HG03460 (cell line): ENCODE measurements at regions not wholly inside any gene's neighbourhood (a gene's known extent, or its start where the extent isn't known, plus 50 kb on each side); places are given as distances from the start of the nearest gene placed in this dataset.

ENCODE experiments used
- ATAC-seq: cut with Tn5 transposase; IDR thresholded peaks from one replicate; pipeline ENCODE4 v1.9.1; 2021; ENCODE audit not compliant: unreplicated experiment

DNA sequence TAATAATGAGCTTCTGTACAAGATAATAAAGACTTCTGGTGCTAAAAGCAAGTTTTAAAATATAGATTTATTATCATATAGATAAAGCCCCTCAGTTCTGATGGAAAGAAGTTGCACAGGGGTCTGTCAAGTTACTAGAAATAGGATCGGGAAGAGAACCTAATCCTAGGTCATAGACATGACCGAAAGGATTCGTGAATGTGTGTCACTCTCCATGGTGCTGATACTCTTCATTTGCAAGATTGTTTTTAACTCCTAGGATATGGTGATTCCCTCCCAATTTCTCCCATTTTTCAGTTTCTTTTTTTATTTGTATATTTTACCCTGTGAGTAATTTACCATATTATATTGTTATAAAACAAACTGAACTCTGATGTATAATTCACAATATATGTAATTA is 58.9 kb upstream of the CTNNA2 start:
- no peak for ATAC-seq

DNA sequence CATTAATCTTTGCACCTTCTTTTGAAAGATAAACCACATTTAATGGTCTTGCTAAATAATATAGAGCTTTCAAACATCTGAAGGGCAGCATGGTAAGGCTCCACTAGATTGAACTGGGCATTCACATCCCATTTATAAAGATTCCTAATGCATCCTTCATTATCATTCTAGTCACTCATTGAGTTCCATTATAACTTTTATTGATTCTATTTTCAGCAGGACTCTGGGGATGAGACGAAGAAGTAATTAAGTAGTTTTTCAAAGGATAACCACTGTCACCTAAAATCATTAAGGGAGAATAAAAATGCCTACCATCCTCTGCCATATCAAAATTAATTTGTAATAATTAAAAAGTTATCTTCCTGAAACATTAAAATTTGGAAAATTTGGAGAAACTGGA is 60.2 kb upstream of the CTNNA2 start:
- no peak for ATAC-seq

DNA sequence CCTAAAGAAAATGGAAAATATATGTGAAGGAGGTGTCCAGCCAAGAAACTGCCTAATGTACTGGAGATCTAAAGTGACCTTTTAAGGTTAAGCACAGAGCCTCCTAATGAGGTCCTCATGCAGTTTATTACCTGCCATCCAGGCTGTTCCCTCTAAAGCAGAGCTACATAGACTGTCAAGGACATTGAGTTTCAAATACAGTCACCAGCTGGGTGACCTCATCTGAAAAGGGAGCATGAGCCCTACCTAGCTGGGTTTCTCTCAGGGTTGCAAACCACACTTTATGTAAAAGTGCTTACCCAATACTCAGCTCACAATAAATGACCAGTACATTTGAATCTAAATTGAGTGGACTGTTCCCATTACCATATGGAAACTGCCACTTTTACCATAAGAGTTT is 65.4 kb upstream of the CTNNA2 start:
- no peak for ATAC-seq

DNA sequence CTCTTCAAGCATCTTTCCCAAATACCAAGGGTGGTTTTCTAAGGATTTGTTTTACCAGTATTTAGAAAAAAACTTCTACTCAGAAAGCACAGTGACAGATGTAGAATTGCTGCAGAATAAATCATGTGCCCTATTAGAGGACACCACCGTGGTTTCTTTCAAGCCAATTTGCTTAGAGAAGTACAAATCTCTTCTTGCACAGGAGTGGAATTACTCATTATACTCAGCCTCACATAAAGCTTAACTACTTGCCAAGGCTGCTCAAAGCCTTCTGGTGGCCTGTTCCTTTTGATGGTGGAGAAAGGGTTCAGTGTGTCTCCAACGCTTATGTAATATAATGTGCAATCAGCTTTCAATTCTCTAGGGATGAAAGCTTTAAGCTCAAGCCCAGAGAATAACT is 66.5 kb upstream of the CTNNA2 start:
- no peak for ATAC-seq

DNA sequence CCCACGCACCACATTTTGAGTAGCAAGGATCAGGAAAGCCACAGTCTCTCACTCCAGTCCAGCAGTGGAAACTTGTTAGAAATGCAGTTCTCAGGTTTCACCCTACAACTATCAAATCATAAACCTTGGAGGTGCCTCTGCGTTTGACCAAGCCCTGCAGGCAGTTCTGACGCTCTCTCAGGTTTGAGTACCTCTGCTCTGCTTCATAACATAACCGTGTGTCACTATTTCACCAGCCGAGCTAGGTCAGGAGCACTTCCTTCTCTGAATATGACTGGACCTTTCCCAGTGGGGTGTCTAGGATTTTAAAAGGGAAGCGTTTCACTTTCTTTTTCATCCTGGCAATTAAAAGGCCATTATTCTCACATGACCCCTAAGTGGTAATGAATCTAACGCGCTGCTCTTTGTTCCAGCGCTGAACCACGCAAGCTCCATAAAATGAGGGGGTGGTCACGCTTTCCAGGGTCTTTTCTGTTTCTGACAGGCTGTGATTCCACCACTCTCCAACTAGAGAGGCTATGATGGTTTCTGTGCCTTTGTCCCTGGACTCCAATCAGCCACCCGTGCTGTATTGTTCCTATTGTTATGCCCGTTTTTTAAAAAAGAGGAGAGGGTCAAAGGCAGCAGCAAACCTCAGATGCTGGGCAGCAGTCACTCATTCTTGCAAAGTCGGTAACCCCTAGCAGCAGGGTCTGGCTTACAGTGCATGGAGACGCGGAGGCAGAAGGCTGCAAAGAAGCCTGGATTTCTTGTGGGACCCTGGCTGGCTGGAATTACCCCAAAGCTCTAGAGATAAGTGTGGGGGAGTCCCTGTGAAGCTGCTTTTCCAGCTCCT is 75.2 kb upstream of the CTNNA2 start:
- ATAC-seq = no peak

DNA sequence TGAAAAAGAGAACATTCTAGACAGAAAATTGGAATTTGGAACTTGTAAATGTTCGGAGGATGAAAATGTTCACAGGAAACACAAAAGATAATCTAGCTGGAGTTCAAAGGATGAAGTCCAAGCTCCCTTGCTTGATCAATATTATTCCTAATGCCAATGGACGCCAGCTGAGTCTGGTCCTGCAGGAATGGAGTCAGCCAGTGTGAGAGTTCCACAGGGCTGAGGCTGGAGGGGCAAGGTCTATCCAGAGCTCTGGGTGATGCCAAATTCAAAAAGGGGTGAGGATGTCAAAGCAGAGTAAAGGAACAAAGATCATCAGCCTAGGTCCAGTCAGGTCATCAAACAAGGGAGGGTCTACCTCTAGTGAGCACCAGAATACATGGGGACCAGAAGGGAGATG is 78.5 kb upstream of the CTNNA2 start:
- no peak for ATAC-seq

DNA sequence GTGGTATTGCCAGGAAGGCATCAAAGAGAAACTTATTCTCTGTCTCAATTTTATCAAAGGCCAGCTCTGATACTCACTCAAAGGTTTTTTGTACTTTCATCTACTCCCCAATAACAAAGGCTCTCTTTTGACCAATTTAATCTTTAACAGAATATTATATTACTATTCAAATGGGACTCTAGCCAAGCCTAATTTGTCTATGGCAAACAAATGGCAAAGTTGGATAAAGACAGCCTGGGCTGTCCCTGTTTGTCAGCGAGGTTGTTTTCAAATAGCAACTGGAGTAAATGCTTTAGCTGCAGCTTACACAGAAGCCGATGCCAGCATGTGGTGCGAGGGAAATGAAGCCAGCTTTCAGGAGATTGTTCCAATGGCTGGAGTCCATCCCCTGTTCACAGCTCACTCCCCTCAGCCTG is 80.1 kb upstream of the CTNNA2 start:
- no peak for ATAC-seq

DNA sequence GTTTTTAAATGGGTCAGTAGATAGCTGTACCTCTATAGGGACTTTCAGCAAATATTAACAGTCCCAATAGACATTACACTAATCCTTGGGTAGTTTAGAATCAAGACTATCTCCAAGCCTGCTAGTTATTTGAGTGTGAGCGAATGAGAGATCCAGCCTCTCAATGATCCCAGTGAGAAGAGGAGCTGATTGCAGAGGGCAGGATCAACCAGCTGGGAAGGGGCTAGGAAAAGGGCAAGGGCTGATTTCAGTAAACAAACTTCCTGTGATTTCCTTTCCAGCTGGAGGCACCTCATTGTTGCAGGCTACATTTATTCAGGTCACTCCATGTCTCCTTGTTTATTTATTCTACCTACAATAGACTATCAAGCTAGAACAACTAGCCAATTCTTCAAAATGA is 84.1 kb upstream of the CTNNA2 start:
- no peak for ATAC-seq

DNA sequence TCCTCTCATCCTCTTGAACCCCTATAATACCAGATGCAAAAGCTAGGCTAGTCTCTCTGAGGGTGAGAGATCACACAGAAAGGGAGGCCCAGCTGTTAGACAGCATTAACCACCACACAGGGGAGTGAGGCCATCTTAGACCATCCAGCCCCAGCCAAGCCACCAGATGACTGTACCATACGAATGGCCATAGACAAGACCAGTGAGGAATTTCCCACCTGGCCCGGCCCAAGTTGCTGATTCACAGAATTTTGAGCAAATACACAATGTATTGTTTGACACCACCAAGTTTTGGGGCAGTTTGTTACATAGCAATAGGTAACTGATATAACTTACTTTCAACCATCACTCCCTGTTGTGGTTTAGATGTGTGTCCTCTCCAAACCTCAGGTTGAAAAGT is 98.2 kb upstream of the CTNNA2 start:
- no peak for ATAC-seq

DNA sequence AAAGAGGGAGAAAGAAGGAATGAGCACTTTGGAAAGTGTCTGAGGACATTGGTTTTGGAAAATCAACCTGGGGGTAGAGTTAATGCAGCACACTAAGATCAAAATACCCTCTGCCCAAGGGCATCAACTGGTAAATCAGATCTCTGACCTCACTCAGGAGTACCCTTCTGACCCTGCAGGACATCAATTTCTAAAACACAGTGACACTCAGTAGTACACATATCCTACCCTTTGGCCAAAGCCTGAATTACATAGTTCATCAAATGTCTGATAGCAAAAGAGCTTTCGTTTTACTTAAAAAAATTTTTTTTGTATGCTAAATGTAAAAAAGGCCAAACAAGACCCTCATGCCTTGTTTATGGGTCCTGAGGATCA is 118.4 kb upstream of the CTNNA2 start:
- ATAC-seq = no peak

DNA sequence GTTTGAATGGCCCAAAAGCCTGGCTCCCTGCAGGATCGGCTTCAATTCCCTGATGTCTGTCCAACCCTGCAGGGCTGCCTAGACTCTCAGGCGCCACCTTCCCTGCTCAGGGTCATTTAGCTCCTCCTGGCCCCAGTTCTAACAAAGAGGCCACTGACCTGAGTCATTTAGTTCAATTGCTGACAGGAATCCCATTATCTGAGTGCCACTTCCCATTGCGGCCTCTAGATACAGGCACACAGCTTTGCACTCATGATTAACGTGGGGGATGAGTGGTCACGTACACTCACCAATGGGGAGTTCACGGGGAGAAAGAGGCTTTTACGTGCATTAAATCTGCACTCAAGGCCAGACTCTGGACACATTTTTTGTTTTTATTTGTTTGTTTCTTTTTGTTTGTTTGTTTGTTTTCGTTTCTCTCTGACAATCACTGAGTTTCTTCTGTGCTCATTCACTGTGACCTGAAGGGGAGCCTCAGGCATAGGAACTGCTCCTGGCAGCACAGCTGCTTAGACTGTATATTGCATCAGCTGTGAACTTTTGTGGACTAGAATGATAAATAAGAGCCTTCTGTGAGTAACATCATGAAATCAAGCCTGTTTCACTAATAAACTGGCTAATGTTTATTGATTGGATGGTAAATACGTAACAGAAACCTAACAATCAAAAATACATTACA is 118.9 kb upstream of the CTNNA2 start:
- no peak for ATAC-seq

DNA sequence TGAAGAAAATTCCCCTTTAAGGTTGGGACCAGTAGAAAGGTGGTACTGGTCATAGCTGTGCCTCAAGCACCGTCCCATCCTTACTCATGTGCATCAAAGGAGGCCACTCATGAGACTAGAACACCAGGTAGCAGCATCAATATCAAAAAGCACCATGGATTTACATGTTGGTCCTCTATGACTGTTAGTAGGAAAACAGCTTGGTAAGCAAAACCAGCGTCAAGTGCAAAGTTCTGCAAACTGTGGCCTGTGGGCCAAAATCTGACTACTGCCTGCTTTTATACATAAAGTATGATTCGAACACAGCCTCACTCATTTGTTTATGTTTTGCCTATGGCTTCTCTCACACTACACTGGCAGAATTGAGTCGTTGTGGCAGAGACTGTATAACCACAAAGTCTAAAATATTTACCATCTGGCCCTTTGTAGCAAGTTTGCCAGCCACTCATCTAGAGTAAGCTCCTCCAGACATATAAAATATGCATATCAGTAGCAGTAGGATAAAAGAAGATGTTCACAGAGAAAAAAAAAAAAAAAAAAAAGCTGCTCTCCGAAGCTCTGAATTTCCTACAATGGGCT is 119.7 kb upstream of the CTNNA2 start:
- no peak for ATAC-seq

DNA sequence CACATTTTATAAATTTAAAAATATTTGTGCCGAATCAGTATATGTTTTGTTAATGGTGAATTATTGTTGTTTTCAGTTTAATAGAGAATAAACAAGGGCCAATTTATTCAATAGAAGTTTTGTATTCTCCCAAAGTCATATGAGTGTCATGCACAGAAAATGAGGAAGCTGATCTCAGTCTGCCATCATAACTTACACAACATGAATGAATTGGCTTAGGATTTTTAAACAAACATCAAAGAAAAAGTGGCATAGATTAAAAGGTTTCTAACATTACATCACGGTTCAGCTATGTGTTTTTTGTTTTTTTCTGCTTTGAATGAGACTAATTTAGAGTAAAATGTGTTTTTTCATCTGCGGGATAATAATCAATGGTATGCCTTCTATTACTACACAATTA is 123.4 kb upstream of the CTNNA2 start:
- no peak for ATAC-seq

DNA sequence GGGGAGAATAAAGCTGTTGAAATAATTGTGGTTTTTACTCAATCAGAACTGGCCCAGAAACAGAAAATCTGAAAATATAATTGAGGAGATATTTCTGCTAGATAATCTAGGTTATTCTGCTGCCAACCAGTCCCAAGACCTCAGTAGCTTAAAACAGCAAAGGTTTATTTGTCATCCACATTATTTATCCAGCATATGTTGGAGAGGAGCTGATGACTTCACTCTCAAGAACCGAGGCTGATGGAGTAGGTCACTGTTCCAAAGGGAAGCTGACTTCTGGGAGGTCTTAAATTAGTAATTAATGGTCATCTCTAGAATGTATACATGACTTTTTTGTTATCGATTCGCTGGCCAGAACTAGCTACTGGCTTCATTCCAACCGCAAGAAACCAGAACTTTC is 124.8 kb upstream of the CTNNA2 start:
- ATAC-seq = no peak

DNA sequence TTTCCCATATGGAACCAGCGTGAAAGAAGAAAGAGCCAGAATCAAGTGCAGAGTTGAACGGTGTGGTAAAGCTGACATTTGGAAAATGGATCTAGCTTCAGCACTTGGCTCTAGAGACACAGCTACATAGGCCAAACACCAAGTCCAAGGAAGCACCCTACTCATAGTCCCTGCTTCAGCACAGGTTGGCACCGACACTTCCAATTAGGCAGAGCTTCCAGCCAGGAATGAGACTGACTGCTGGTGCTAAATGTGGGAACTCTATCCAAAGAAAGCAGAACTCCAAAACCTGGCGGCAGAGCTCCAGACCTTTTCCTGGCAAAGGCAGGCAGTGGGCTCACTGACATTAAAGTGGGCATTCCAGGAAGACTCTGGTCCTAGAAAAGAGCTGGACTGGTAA is 125.4 kb upstream of the CTNNA2 start:
- ATAC-seq = no peak

DNA sequence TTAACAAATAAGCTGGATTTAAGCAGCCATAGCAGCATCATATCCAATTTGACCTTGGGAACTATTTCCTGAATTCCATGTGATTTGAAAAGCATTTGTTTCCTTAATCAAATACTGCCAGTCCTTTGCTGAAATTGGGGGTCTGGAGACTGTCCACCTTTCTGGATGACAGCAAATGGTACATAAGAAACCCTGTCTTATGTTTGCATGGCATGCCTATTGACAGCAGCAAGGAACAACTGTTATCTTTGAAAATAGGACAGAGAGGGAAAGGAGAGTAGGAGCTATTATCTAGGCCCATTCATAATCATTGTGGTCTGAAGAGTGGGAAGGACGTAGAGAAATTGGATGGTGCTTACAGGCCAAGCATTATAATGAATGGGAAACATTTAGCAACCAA is 129.2 kb upstream of the CTNNA2 start:
- no peak for ATAC-seq

DNA sequence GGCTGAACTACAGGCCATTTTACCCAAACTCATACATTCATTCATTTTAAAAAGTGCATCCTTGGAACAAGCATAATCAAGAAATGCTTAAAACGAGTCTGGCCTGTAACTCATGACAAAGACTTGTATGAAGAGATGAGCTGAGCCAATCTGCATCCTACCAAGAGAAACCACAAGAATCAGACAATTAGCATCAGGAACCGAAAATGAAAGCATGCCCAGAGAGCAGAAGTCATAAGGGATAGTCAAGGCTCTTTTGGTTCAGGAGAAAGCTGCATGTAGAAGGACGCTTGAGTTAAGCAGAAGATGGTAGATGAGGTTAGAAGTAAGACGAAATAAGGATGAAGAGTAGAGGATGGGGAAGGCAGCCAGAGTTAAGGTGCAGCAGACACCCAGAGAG is 137.0 kb upstream of the CTNNA2 start:
- no peak for ATAC-seq

DNA sequence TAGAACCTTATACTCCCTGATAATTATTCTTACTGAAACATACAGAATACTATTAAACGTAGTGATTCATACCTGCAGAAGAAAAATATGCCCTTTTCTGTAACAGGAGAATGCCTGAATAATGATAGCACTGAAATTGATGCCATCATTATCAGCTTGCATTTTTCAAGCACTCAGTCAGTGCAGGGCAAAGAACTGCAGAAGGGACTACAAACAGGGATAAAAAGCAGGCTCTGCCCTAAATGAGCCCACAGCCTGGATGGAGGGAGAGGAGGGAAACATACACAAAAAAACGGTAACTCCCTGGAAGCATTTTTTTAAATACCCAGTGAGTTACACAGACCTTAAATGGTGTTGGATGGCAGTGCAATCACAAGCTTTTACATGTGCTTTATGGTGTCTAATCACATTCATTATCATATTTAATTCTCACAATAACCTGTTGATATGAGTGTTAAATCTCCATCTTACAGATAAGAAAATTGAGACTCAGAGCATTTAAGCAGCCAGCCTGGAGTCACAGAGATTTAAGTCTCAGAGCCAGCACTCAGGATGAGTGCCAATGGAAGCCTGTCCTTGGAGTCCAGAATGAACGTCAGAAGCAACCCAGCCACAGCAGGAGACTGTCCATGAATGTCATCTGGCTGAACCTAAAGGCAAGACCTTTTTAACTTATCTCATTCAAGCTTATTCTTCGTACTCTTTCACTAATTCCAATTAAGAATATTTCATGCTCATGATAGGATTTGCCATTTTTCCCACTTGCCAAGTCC is 139.3 kb upstream of the CTNNA2 start:
- no peak for ATAC-seq

DNA sequence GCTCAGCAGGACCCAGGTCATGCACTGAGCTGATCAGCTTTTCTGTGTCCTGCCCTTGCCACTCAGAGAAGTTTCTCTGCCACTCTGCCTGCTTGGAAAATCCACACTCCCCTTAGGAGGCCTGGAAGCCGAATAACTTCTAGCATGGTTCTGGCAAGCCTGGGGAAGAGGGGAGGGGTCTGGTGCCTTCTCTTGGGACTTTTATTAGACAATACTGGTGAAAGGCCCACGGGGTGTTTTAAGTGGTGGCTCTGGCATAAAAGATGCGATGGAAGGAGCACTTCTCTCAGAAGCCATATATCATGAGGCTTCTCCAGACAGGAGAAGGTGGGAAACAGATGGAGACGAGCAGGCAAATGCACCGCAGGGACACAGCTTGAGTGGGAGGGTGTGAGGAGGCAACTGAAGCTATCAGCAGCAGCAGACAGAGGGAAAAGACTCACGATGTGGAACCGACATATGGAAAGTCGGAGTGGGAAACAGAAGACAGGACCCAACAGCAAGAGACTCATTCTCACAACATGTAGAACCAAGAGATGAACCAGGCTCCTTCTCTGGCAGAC is 141.8 kb upstream of the CTNNA2 start:
- no peak for ATAC-seq

DNA sequence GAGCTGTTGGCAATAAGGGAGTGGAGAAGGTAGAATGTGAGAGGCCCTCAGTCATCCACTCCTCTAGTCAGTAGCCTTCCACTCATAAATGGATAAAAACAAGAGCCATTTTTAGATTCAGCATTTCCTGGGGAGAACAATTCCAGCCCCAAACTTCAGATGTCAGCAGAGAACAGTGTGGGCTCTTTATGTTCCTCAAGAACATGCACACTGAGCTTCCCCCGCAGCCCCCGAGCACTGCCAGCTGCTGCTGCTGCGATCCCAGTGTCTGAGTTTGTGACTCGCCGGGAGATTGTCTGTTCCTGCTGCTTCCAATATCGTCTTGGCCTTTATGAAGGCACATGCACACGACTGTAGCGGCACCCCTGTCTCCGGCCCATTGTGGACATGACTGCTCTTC is 143.7 kb upstream of the CTNNA2 start:
- no peak for ATAC-seq

DNA sequence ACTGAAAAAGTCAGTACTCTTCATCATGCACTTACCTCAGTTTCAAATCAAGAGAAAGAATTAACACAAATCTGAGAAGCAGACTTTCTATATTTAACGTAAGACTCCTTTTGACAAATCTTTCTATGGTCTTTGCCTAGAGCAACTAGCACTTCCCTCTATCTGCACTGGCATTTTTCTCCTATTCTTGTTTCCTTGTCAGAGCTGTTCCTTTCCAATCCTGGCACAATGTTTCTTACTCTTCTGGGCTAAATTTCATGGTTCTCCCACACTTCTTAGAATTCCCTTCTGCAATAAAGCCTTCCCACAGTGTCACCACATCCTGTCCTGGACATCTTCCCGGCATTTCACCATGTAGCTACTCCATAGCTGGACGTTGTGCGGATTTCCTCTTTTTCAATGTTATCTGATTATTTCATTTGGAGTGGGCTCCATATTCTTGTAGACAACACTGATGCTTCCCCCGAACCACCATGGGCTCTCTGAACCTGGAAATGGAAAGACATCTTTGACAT is 144.7 kb upstream of the CTNNA2 start:
- ATAC-seq = no peak
